Colon (tissue), 2 donors: ENCODE measurements at regions not wholly inside any gene's neighbourhood (a gene's known extent, or its start where the extent isn't known, plus 50 kb on each side); places are given as distances from the start of the nearest gene placed in this dataset.
"Not testable (repeated sequence)": the region's sequence is repeated elsewhere in the genome, so short reads cannot be mapped to it uniquely, and the experiment has no call there.

Source experiments
- FAIRE-seq: peaks from 2 replicates; lab custom pipeline; 2012; peaks lifted over from hg19 to GRCh38; lab: Jason Lieb, UNC
- donor health status: control.
- donor health status: control.

DNA sequence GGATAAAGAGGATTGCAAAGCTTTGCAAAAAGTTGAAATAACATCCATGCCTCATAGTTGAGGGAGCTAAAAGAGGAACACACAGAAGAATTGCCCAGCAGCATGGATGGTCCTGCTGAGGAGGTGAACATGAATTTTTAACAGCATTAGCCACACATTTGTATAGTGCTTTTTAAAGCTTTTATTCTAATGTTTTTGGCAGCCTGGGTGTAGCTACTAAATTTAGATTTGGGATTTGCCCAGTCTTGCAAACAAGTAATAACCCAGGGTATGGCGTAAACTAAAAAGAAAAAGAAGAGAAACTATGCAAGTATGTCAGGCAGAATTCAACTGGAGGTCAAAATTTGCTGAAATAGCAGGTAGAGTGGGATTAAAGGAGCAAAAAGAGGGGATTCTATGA is 75.1 kb upstream of the PTPRK start:
- no peak for FAIRE-seq

DNA sequence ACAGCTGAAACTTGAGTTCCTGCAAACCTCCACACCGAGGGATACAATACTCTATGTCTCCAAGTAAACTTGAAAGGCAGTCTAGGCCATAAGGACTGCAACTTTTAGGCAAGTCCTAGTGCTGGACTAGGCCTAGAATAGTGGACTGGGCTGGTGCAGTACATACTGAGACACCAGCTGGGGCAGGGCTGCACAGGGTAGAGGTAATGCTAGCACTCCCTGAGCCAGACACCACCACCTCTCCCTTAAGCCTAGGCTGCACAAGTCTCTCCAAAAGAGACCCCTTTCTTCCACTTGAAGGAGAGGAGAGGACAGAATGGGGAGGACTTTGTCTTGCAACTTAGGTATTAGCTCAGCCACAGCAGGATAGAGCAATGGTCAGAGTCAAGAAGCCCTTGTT is 65.7 kb upstream of the PTPRK start:
- FAIRE-seq: no peak

DNA sequence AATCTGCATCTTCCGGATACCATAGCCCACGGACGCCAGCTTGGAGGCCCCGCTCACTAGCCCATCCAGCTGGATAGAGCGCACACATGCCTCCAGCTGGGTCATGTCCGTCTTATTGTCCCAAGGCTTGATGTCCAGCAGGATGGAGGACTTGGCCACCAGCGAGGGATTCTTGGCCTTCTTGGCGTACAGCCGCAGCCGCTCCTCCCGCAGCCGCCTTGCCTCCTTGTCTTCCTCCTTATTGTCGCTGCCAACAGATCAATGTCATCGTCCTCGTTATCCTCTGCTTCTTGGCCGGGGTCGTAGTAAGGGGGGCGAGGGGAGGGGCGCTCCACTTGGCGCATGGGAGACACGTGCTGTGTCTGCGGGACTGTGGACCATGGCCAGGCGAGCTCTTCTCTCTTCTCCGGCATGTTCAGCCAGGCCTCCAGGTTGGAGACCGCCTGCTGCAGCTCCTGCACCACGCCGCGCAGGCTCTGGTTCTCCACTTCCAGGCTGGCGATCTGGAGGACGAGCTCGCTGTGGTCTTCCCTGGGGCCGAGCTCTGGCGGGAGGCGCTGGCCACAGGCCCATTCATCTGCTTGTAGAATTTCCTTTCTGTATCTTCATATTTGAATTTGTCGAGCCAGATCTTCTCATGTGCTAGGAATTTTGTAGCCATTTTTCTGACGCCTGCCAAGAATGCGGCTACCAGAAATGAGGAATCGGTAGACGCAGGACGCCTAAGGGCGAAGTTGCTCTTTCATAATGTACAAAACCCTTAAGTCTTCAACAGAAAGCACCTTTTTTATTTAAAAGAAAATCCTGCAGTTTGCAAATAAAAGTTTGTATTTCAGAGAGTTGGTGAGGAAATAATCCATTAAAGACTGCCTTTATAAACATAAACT is 60.1 kb upstream of the PTPRK start:
- no peak for FAIRE-seq

DNA sequence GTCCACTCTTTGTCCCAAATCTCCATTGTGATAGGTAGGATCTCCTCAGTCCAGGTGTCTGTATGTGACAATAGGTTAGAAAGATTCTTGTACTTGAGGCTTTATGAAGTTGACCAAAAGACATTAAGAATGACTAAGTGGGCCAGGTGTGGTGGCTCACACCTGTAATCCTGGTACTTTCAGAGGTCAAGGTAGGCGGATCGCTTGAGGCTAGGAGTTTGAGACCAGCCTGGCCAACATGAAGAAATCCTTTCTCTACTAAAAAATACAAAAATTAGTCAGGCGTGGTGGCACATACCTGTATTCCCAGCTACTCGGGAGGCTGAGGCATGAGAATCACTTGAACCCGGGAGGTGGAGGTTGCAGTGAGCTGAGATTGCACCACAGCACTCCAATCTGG is 54.9 kb upstream of the PTPRK start:
- not testable (repeated sequence) for FAIRE-seq

DNA sequence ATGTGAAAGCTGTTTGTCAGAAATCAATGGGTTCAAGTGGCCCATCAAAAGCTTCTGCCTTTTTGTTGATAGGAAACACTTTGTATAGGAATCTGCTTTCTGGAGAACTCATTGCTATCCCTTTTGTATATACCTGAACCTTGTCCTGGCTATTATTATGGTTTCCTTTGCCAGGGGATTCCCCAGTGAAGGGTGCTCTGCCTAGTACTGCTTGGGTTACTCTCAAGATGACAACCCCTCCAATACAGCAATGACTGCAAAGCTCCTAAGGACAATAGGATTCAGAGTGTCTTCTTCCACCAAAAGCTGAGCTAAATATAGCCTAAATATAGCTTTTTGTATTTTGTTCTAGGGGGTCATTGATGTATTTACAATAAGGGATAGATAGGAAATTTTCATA is 54.0 kb upstream of the PTPRK start:
- no peak for FAIRE-seq

DNA sequence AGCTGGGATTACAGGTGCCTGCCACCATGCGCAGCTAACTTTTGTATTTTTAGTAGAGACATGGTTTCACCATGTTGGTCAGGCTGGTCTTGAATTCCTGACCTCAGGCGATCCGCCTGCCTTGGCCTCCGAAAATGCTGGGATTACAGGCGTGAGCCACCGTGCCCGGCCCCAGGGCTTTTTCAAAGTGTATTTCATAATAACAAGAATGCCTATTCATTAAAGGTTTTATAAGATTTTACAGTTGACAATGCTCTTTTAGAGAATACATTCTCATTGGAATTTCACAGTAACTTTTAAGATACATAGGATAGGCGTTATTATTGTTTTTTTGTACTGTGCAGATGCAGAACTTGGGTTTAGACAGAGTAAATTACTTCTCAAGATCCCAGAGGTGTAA is 52.6 kb upstream of the PTPRK start:
- no peak for FAIRE-seq

- no peak for FAIRE-seq
These were observed 51.9 kb upstream of the PTPRK start for GRCh38 chr6:128572294-128572693.

- no peak for FAIRE-seq
These were observed 50.3 kb upstream of the PTPRK start for GRCh38 chr6:128570680-128571063.

- no peak for FAIRE-seq
These were observed 49.6 kb upstream of the PTPRK start for GRCh38 chr6:128569732-128570679.
